H1 (cell line): ENCODE measurements at regions not wholly inside any gene's neighbourhood (a gene's known extent, or its start where the extent isn't known, plus 50 kb on each side); places are given as distances from the start of the nearest gene placed in this dataset.

Experiments used
- CTCF ChIA-PET: fragments of 300-600 bp; sonication (Branson Sonifier 250); formaldehyde crosslinking; loops from one replicate; lab custom pipeline; 2021; ENCODE audit not compliant: partially characterized antibody; lab: Charles Lee
- POLR2A ChIA-PET: fragments of 300-600 bp; sonication (Branson Sonifier 250); formaldehyde crosslinking; loops from one replicate; lab custom pipeline; 2021; ENCODE audit warnings: inconsistent platforms; ENCODE audit not compliant: partially characterized antibody; lab: Charles Lee
- DNase-seq, 2 experiments: peaks; one replicate each; pipeline versions ENCODE4 v3.0.0 to v3.0.0-alpha.2; 2010 to 2022; ENCODE audit warnings: low spot score in 2 of 2, low read depth in 1 of 2, mixed read lengths in 1 of 2
- FAIRE-seq: peaks from 2 replicates; lab custom pipeline; 2011; peaks lifted over from hg19 to GRCh38; lab: Jason Lieb, UNC
- H2AFZ ChIP-seq: 2 replicates; pipeline ENCODE4 v1.8.1; 2012; ENCODE audit warnings: low read length, inconsistent platforms
- H2AK5ac ChIP-seq: 2 replicates; pipeline ENCODE4 v1.6.1; 2013; ENCODE audit warnings: low read depth, low read length
- H2BK120ac ChIP-seq: replicated peaks from 2 replicates; pipeline ENCODE3; 2013; ENCODE audit warnings: low read depth, low read length, inconsistent platforms
- H2BK12ac ChIP-seq: 2 replicates; pipeline ENCODE4 v1.6.1; 2013; ENCODE audit warnings: low read depth, low read length
- H2BK15ac ChIP-seq: 2 replicates; pipeline ENCODE4 v1.6.1; 2013; ENCODE audit warnings: low read length
- H2BK20ac ChIP-seq: 2 replicates; pipeline ENCODE4 v1.6.1; 2013; ENCODE audit warnings: low read length
- H2BK5ac ChIP-seq: 2 replicates; pipeline ENCODE4 v1.6.1; 2013; ENCODE audit warnings: low read depth, low read length
- H3K14ac ChIP-seq: 2 replicates; pipeline ENCODE4 v1.6.1; 2013; ENCODE audit warnings: inconsistent platforms; ENCODE audit not compliant: insufficient read length
- H3K18ac ChIP-seq: 2 replicates; pipeline ENCODE4 v1.6.1; 2013; ENCODE audit warnings: low read length; ENCODE audit errors: extremely low read depth
- H3K23ac ChIP-seq: 2 replicates; pipeline ENCODE4 v1.6.1; 2013; ENCODE audit warnings: inconsistent platforms; ENCODE audit not compliant: insufficient read length
- H3K23me2 ChIP-seq: 2 replicates; pipeline ENCODE4 v1.6.1; 2013; ENCODE audit warnings: low read depth, low read length
- H3K27ac ChIP-seq: 2 replicates; pipeline ENCODE4 v1.6.1; 2011; ENCODE audit warnings: low read depth, low read length, inconsistent platforms
- H3K27me3 ChIP-seq, 4 experiments: replicated peaks in 1 of 4; 1 replicate in 1 of 4; 2 replicates in 3 of 4; pipeline versions ENCODE4 v1.6.1 to v1.8.1; 2011 to 2013; ENCODE audit warnings: low read length in 3 of 4, mild to moderate bottlenecking in 3 of 4, inconsistent platforms in 2 of 4, mixed read lengths in 2 of 4, moderate library complexity in 1 of 4; ENCODE audit not compliant: control insufficient read depth in 3 of 4, insufficient read depth in 3 of 4; ENCODE audit errors: extremely low read depth in 1 of 4
- H3K36me3 ChIP-seq, 4 experiments: 2 replicates each; pipeline versions ENCODE4 v1.6.1 to v1.8.1; 2011 to 2013; ENCODE audit warnings: mild to moderate bottlenecking in 4 of 4, low read length in 3 of 4, moderate library complexity in 2 of 4, control low read depth in 1 of 4, inconsistent platforms in 1 of 4; ENCODE audit not compliant: insufficient read depth in 4 of 4, control insufficient read depth in 2 of 4
- H3K4ac ChIP-seq: replicated peaks from 2 replicates; pipeline ENCODE3; 2013; ENCODE audit warnings: low read length, low read depth, mixed read lengths, inconsistent platforms; ENCODE audit not compliant: insufficient read length
- H3K4me1 ChIP-seq, 4 experiments: replicated peaks in 1 of 4; 1 replicate in 1 of 4; 2 replicates in 3 of 4; pipeline versions ENCODE4 v1.6.1 to v1.8.1; 2011 to 2013; ENCODE audit warnings: low read length in 3 of 4, inconsistent platforms in 2 of 4, mixed read lengths in 1 of 4; ENCODE audit not compliant: insufficient read depth in 4 of 4, control insufficient read depth in 3 of 4
- H3K4me2 ChIP-seq, 2 experiments: 2 replicates each; pipeline versions ENCODE4 v1.6.1 to v1.8.1; 2011 to 2013; ENCODE audit warnings: low read depth in 2 of 2, low read length in 2 of 2, control low read depth in 1 of 2, inconsistent platforms in 1 of 2, mild to moderate bottlenecking in 1 of 2; ENCODE audit not compliant: insufficient read depth in 1 of 2
- H3K4me3 ChIP-seq, 4 experiments: fragments of 200-600, 300-600 bp in 1 of 4; sonication (generic), shearing (Covaris generic), sonication (Bioruptor Twin) in 1 of 4; 2 replicates each; pipeline versions ENCODE4 v1.5.1 to v1.8.1; 2011 to 2016; ENCODE audit warnings: low read length in 4 of 4, low read depth in 3 of 4, control low read depth in 2 of 4, inconsistent platforms in 2 of 4, mild to moderate bottlenecking in 2 of 4, mixed read lengths in 1 of 4, moderate library complexity in 1 of 4; ENCODE audit not compliant: insufficient read depth in 2 of 4; ENCODE audit errors: extremely low read depth in 1 of 4
- H3K56ac ChIP-seq: replicated peaks from 2 replicates; pipeline ENCODE3; 2013; ENCODE audit warnings: low read depth, mild to moderate bottlenecking, mixed read lengths, low read length, inconsistent platforms; ENCODE audit not compliant: insufficient read length
- H3K79me1 ChIP-seq: 2 replicates; pipeline ENCODE4 v1.6.1; 2013; ENCODE audit warnings: low read depth, low read length, control low read depth
- H3K79me2 ChIP-seq, 2 experiments: 2 replicates each; pipeline versions ENCODE4 v1.6.1 to v1.8.1; 2012 to 2013; ENCODE audit warnings: low read length in 2 of 2, mild to moderate bottlenecking in 2 of 2, inconsistent platforms in 1 of 2; ENCODE audit not compliant: insufficient read depth in 2 of 2, control insufficient read depth in 1 of 2
- H3K9ac ChIP-seq, 4 experiments: replicated peaks in 1 of 4; 1 replicate in 1 of 4; 2 replicates in 3 of 4; pipeline versions ENCODE4 v1.6.1 to v1.8.1; 2011 to 2013; ENCODE audit warnings: low read depth in 3 of 4, low read length in 3 of 4, control low read depth in 2 of 4, mild to moderate bottlenecking in 2 of 4, moderate library complexity in 2 of 4, inconsistent platforms in 1 of 4; ENCODE audit errors: extremely low read depth in 1 of 4
- H3K9me3 ChIP-seq, 2 experiments: 2 replicates each; pipeline versions ENCODE4 v1.6.1 to v1.8.1; 2012 to 2013; ENCODE audit warnings: mild to moderate bottlenecking in 2 of 2, moderate library complexity in 2 of 2, control low read depth in 1 of 2, inconsistent platforms in 1 of 2, low read depth in 1 of 2, low read length in 1 of 2, mixed read lengths in 1 of 2; ENCODE audit not compliant: insufficient read depth in 2 of 2
- H4K20me1 ChIP-seq, 2 experiments: replicated peaks in 1 of 2; 2 replicates each; pipeline versions ENCODE3 to v1.8.1; 2011 to 2013; ENCODE audit warnings: inconsistent platforms in 2 of 2, low read length in 2 of 2, mild to moderate bottlenecking in 1 of 2; ENCODE audit not compliant: insufficient read depth in 2 of 2, control insufficient read depth in 1 of 2
- H4K5ac ChIP-seq: 2 replicates; pipeline ENCODE4 v1.6.1; 2013; ENCODE audit warnings: low read length, low read depth, mixed read lengths, inconsistent platforms; ENCODE audit not compliant: insufficient read length
- H4K8ac ChIP-seq: 2 replicates; pipeline ENCODE4 v1.8.0; 2013; ENCODE audit warnings: mild to moderate bottlenecking, moderate library complexity, low read length, inconsistent platforms; ENCODE audit not compliant: insufficient read depth; ENCODE audit errors: extremely low read depth
- H4K91ac ChIP-seq: replicated peaks from 2 replicates; pipeline ENCODE3; 2013; ENCODE audit warnings: low read length, mixed read lengths, inconsistent platforms; ENCODE audit not compliant: insufficient read length
- EZH2 ChIP-seq: fragments of 200-600 bp; sonication (generic); IDR thresholded peaks from 2 replicates; pipeline ENCODE4 v1.7.1; 2012; ENCODE audit warnings: low read depth, mild to moderate bottlenecking, moderate library complexity, low read length, inconsistent platforms; ENCODE audit not compliant: severe bottlenecking
- FOSL1 ChIP-seq: IDR thresholded peaks from 2 replicates; pipeline ENCODE4 v1.6.1; 2011; ENCODE audit warnings: mild to moderate bottlenecking, low read depth, low read length, moderate library complexity; ENCODE audit not compliant: insufficient read depth
- POLR2AphosphoS5 ChIP-seq: IDR thresholded peaks from 2 replicates; pipeline ENCODE4 v1.6.1; 2011; ENCODE audit warnings: low read depth, low read length
- YY1 ChIP-seq: IDR thresholded peaks from 2 replicates; pipeline ENCODE4 v1.6.1; 2011; ENCODE audit warnings: low read depth, mild to moderate bottlenecking, low read length
- WGBS, 2 experiments: shearing (Covaris generic) in 1 of 2; methylation state at CpG; one replicate each; pipeline versions ENCODE4 v1.1.6 to v1.1.7; 2013 to 2015; ENCODE audit warnings: low lambda C conversion rate in 2 of 2, mixed read lengths in 2 of 2, inconsistent platforms in 1 of 2, low coverage in 1 of 2, missing lambda C conversion rate in 1 of 2; ENCODE audit not compliant: insufficient replicate concordance in 2 of 2, insufficient coverage in 1 of 2, insufficient read length in 1 of 2; ENCODE audit errors: extremely low coverage in 1 of 2, missing lambda C conversion rate in 1 of 2; 5-methylcytosine and 5-hydroxymethylcytosine counted together
- TF ChIP-seq, protein P1 (sequence below), 3 experiments: IDR thresholded peaks; 1 replicate in 2 of 3; 2 replicates in 1 of 3; pipeline versions ENCODE4 v1.5.1 to v1.6.1; 2011; ENCODE audit warnings: low read length in 3 of 3, mild to moderate bottlenecking in 3 of 3, inconsistent platforms in 2 of 3, low read depth in 1 of 3, moderate library complexity in 1 of 3; ENCODE audit not compliant: insufficient read depth in 1 of 3; ENCODE audit errors: control extremely low read depth in 1 of 3

- H3K4me3 ChIP-seq: no peak overlapping the region
- no peak for TF ChIP-seq YY1
- TF ChIP-seq, protein P1, sequence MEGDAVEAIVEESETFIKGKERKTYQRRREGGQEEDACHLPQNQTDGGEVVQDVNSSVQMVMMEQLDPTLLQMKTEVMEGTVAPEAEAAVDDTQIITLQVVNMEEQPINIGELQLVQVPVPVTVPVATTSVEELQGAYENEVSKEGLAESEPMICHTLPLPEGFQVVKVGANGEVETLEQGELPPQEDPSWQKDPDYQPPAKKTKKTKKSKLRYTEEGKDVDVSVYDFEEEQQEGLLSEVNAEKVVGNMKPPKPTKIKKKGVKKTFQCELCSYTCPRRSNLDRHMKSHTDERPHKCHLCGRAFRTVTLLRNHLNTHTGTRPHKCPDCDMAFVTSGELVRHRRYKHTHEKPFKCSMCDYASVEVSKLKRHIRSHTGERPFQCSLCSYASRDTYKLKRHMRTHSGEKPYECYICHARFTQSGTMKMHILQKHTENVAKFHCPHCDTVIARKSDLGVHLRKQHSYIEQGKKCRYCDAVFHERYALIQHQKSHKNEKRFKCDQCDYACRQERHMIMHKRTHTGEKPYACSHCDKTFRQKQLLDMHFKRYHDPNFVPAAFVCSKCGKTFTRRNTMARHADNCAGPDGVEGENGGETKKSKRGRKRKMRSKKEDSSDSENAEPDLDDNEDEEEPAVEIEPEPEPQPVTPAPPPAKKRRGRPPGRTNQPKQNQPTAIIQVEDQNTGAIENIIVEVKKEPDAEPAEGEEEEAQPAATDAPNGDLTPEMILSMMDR (IDR thresholded peaks at IDR 0.05; ENCODE audit: control extremely low read depth in 1 of 3, insufficient read depth in 1 of 3, low read depth in 1 of 3, low read length in 3 of 3): no peak
- no peak for TF ChIP-seq EZH2
- no peak for TF ChIP-seq FOSL1
- TF ChIP-seq POLR2AphosphoS5: no peak
- no peak overlapping the region for H2AK5ac ChIP-seq
- H3K18ac ChIP-seq: no peak overlapping the region
- ChIA-PET CTCF (no interaction called here), POLR2A (no interaction called here)
- H4K20me1 ChIP-seq: no peaks in the 10 kb centered on the region
- no peaks in the 10 kb centered on the region for H3K79me1 ChIP-seq
- no peak overlapping the region for H3K4me2 ChIP-seq
- no peaks in the 10 kb centered on the region for H3K23me2 ChIP-seq
- H2AFZ ChIP-seq: no peak overlapping the region
- no peak overlapping the region for H3K4ac ChIP-seq
- H2BK15ac ChIP-seq: no peak overlapping the region
- H3K9me3 ChIP-seq: no peaks in the 10 kb centered on the region
- H3K27ac ChIP-seq: no peak overlapping the region
- no peak overlapping the region for H2BK12ac ChIP-seq
- no peak overlapping the region for H4K91ac ChIP-seq
- H3K4me1 ChIP-seq: no peaks in the 10 kb centered on the region
- no peak overlapping the region for H2BK20ac ChIP-seq
- WGBS, 2 experiments: 80% methylated on average over 1 of the region's 1 CpG; no CpG with 5 or more reads in 1 of the 2 experiments
- H3K14ac ChIP-seq: no peak overlapping the region
- no peaks in the 10 kb centered on the region for H3K36me3 ChIP-seq
- H3K23ac ChIP-seq: no peak overlapping the region
- no peak overlapping the region for H4K5ac ChIP-seq
- H3K27me3 ChIP-seq: no peaks in the 10 kb centered on the region
- no peak overlapping the region for H4K8ac ChIP-seq
- no peak overlapping the region for H2BK5ac ChIP-seq
- FAIRE-seq (no peak), DNase-seq (no peak)
- no peaks in the 10 kb centered on the region for H3K79me2 ChIP-seq
- no peak overlapping the region for H3K56ac ChIP-seq
- H2BK120ac ChIP-seq: no peak overlapping the region
- H3K9ac ChIP-seq: no peak overlapping the region
Measured at GRCh38 chr3:144375088-144375487, 403.5 kb downstream of the DIPK2A start.
